ENCODE measurements at regions not wholly inside any gene's neighbourhood (a gene's known extent, or its start where the extent isn't known, plus 50 kb on each side); places are given as distances from the start of the nearest gene placed in this dataset.

DNA sequence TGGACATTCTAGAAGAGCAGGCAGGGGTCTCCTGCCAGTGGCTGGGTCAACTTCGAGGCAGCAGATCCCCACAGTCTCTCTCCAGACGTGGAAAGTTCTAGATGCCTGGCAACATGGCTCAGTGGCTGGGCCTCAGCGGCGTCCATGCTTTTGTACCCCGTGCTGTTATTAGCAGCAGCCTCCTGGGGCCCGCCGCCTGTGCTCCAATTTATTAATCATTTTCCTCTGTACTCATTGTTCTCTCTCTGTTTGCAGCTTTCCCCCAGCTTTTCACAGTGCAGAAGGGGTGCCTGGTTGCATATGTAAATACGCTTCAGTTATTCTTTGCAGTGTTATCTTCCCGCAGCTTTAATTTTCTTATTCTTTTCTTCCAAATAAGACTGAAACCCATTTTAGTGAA is 515.1 kb downstream of the TBC1D22A start:
- DNase-seq: no peak
- Mint-ChIP-seq H3K4me1 (ENCODE audit: low read depth) (no peaks in the 10 kb centered on the region; the same call in 1 of the 2 replicates), H3K27ac (no peak overlapping the region), H3K36me3 (ENCODE audit: low read depth) (no peaks in the 10 kb centered on the region), H3K27me3 (ENCODE audit: insufficient read depth) (peaks cover 10% of the 10 kb centered on the region), H3K4me3 (no peak overlapping the region), H3K9me3 (peaks cover 13% of the 10 kb centered on the region)
- no peak for TF ChIP-seq CTCF (IDR thresholded peaks at IDR 0.05)

GRCh38 chr22:47276991-47277390 is 514.5 kb downstream of the TBC1D22A start:
- Mint-ChIP-seq H3K4me1 (ENCODE audit: low read depth) (no peaks in the 10 kb centered on the region; the same call in 1 of the 2 replicates), H3K27ac (no peak overlapping the region), H3K27me3 (ENCODE audit: insufficient read depth) (peaks cover 10% of the 10 kb centered on the region), H3K4me3 (no peak overlapping the region), H3K9me3 (peaks cover 13% of the 10 kb centered on the region), H3K36me3 (ENCODE audit: low read depth) (no peaks in the 10 kb centered on the region)
- TF ChIP-seq CTCF (IDR thresholded peaks at IDR 0.05): no peak
- no peak for DNase-seq

GRCh38 chr22:47276450-47276820 is 514.0 kb downstream of the TBC1D22A start:
- no peak for DNase-seq
- no peak overlapping the region for H3K4me3 Mint-ChIP-seq
- no peaks in the 10 kb centered on the region; the same call in 1 of the 2 replicates for H3K4me1 Mint-ChIP-seq (ENCODE audit: low read depth)
- no peak for TF ChIP-seq CTCF (IDR thresholded peaks at IDR 0.05)
- no peak overlapping the region for H3K27ac Mint-ChIP-seq
- H3K36me3 Mint-ChIP-seq (ENCODE audit: low read depth): no peaks in the 10 kb centered on the region
- peaks cover 10% of the 10 kb centered on the region for H3K27me3 Mint-ChIP-seq (ENCODE audit: insufficient read depth)
- peaks cover 13% of the 10 kb centered on the region for H3K9me3 Mint-ChIP-seq

DNA sequence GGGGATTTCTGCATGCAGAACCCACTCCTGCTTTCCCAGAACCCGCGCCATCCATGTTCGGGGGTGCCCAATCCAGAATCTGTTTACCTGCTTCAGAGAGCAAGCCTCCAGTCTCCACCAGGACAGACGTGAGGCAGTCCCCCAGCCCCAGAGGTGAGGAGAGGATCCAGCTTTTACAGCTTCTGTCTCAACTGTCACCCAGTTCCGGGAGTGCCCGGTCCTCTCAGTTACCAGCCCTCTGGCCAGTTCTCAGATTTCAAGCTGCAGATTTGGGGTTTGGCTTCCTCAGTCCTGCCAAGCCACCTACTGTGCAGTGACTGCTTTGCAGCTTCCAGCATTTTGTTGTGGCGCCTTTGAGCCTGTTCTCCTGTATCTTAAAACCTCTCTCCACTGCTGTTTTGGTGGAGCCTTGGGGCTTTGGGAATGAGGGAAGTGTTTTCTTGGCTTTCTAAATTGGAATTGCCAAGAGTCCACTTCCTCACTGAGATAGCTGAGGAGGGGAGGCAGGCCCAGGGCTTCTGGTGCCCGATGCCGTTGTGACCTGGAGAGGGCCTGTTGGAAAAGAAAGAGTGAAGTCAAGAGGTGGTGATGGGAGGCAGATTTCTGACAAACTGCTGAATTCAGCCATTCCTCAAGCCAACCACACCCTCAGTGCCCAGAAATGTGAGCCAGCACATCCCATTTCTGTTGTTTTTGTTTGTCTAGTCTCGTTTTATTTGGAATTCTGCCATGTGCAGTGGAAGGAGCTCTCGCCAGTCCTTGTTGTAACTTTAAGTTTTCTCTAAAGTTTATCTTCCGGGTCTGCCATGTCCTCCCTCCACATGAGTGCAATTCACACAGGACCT is 513.4 kb downstream of the TBC1D22A start:
- no peak for TF ChIP-seq CTCF (IDR thresholded peaks at IDR 0.05)
- Mint-ChIP-seq H3K36me3 (ENCODE audit: low read depth) (no peaks in the 10 kb centered on the region), H3K4me1 (ENCODE audit: low read depth) (no peaks in the 10 kb centered on the region; the same call in 1 of the 2 replicates), H3K4me3 (no peak overlapping the region), H3K9me3 (peaks cover 13% of the 10 kb centered on the region), H3K27ac (no peak overlapping the region), H3K27me3 (ENCODE audit: insufficient read depth) (peaks cover 10% of the 10 kb centered on the region)
- no peak for DNase-seq

DNA sequence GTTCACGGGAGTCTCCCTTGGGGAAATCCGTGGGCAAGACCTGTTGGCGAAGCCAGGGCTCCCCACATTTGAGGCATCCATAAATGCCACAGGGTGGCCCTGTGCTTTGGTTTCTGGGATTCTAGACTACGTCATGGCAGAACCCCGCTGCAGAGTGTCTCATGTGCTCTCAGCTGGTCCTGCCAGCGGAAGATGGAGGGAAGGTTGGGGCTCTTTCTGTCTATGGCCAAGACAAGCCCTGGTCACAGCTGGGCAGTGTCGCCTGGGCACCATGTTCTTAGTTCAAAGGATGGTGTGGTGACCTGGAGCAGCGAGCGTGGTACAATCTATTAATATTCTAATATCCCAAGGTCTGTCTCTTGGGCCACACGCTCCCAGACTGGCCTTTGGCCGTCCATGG is 511.7 kb downstream of the TBC1D22A start:
- Mint-ChIP-seq H3K9me3 (peaks cover 21% of the 10 kb centered on the region), H3K36me3 (ENCODE audit: low read depth) (no peaks in the 10 kb centered on the region), H3K27me3 (ENCODE audit: insufficient read depth) (peaks cover 10% of the 10 kb centered on the region), H3K4me3 (no peak overlapping the region), H3K27ac (no peak overlapping the region), H3K4me1 (ENCODE audit: low read depth) (no peaks in the 10 kb centered on the region)
- no peak for TF ChIP-seq CTCF (IDR thresholded peaks at IDR 0.05)
- DNase-seq: no peak
